ENCODE measurements at regions not wholly inside any gene's neighbourhood (a gene's known extent, or its start where the extent isn't known, plus 50 kb on each side); places are given as distances from the start of the nearest gene placed in this dataset.

DNA sequence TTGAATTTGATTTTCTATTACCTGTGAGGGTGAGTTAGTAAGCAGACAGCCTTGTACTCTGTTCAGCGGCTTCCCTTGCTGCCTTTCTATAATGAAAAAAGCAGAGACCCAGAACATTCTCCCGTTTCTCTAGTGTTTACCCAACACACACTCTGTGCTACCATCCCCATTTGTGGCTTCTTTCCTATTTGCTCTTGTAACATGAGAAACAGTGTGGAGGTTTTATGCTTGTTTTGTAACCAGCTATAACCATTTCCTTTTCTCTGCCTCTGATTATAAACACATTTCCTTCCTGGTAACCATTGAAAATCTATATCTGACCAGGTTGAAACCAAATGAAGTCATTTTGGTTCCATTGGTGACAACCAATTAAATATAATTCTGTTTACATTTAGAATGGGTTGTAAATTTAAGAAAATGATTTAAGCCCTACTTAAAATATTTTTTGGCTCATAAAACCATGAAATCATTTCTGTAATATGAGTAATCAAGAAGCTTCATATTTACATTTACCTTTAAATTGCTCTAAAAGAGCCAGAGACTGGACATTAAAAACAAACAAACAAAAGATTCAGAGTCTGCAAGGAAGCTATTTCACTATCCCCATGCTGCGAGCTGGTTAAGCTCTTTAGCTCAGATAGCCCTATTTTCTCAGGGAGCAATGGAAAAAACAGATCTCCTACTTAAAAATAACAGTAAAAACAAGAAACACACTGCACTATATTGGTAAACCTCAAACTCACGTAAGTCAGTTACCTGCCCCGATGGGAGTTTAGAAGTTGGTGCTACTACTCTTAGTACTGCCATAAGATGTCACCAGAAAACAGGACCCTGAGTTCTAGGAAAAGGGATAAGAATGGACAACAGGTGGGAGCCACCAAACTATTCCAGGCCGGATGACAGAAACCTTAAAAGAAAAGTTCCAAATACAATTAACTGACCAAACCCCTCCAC is 206.5 kb upstream of the EEA1 start (continued):
- TF ChIP-seq, protein P1, sequence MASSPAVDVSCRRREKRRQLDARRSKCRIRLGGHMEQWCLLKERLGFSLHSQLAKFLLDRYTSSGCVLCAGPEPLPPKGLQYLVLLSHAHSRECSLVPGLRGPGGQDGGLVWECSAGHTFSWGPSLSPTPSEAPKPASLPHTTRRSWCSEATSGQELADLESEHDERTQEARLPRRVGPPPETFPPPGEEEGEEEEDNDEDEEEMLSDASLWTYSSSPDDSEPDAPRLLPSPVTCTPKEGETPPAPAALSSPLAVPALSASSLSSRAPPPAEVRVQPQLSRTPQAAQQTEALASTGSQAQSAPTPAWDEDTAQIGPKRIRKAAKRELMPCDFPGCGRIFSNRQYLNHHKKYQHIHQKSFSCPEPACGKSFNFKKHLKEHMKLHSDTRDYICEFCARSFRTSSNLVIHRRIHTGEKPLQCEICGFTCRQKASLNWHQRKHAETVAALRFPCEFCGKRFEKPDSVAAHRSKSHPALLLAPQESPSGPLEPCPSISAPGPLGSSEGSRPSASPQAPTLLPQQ (tag by site-specific recombination; IDR thresholded peaks at IDR 0.05): no peak
- TF ChIP-seq ZNF670 (tag by site-specific recombination; IDR thresholded peaks at IDR 0.05; ENCODE audit: low read depth) (no peak), ZNF140 (tag by site-specific recombination; IDR thresholded peaks at IDR 0.05) (no peak), ZIC2 (tag by site-specific recombination; IDR thresholded peaks at IDR 0.05) (no peak), ZNF76 (tag by site-specific recombination; IDR thresholded peaks at IDR 0.05; ENCODE audit: borderline replicate concordance, low read depth) (no peak), ZNF266 (tag by site-specific recombination; IDR thresholded peaks at IDR 0.05; ENCODE audit: low read depth) (no peak), ZNF121 (tag by site-specific recombination; IDR thresholded peaks at IDR 0.05) (no peak), ZNF280C (tag by site-specific recombination; IDR thresholded peaks at IDR 0.05) (no peak), IKZF3 (tag by site-specific recombination; IDR thresholded peaks at IDR 0.05) (0 out of 2 replicates have a peak, but pooled peaks have one; percentile 11), OVOL3 (tag by site-specific recombination; IDR thresholded peaks at IDR 0.05) (0 out of 2 replicates have a peak, but pooled peaks have one; percentile 20), ZNF521 (tag by site-specific recombination; IDR thresholded peaks at IDR 0.05) (no peak), TRIM28 (IDR thresholded peaks at IDR 0.05; ENCODE audit: borderline replicate concordance, low read length) (peak; percentile 79; the same call in 1 of the 2 replicates), ZNF202 (tag by site-specific recombination; IDR thresholded peaks at IDR 0.05; ENCODE audit: borderline replicate concordance) (no peak), ZNF658 (tag by site-specific recombination; IDR thresholded peaks at IDR 0.05) (no peak), PBX3 (CRISPR knock-in tag; IDR thresholded peaks at IDR 0.05) (no peak), RBAK (tag by site-specific recombination; IDR thresholded peaks at IDR 0.05) (no peak), REPIN1 (tag by site-specific recombination; IDR thresholded peaks at IDR 0.05; ENCODE audit: low read depth) (no peak), ZNF560 (tag by site-specific recombination; IDR thresholded peaks at IDR 0.05; ENCODE audit: borderline replicate concordance) (no peak), GLIS2 (tag by site-specific recombination; IDR thresholded peaks at IDR 0.05) (no peak), KLF1 (tag by site-specific recombination; IDR thresholded peaks at IDR 0.05) (no peak), ZNF157 (tag by site-specific recombination; IDR thresholded peaks at IDR 0.05) (no peak), PATZ1 (tag by site-specific recombination; IDR thresholded peaks at IDR 0.05) (no peak)
- TF ChIP-seq, protein P2, sequence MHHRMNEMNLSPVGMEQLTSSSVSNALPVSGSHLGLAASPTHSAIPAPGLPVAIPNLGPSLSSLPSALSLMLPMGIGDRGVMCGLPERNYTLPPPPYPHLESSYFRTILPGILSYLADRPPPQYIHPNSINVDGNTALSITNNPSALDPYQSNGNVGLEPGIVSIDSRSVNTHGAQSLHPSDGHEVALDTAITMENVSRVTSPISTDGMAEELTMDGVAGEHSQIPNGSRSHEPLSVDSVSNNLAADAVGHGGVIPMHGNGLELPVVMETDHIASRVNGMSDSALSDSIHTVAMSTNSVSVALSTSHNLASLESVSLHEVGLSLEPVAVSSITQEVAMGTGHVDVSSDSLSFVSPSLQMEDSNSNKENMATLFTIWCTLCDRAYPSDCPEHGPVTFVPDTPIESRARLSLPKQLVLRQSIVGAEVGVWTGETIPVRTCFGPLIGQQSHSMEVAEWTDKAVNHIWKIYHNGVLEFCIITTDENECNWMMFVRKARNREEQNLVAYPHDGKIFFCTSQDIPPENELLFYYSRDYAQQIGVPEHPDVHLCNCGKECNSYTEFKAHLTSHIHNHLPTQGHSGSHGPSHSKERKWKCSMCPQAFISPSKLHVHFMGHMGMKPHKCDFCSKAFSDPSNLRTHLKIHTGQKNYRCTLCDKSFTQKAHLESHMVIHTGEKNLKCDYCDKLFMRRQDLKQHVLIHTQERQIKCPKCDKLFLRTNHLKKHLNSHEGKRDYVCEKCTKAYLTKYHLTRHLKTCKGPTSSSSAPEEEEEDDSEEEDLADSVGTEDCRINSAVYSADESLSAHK (tag by site-specific recombination; IDR thresholded peaks at IDR 0.05): no peak
- TF ChIP-seq, protein P3, sequence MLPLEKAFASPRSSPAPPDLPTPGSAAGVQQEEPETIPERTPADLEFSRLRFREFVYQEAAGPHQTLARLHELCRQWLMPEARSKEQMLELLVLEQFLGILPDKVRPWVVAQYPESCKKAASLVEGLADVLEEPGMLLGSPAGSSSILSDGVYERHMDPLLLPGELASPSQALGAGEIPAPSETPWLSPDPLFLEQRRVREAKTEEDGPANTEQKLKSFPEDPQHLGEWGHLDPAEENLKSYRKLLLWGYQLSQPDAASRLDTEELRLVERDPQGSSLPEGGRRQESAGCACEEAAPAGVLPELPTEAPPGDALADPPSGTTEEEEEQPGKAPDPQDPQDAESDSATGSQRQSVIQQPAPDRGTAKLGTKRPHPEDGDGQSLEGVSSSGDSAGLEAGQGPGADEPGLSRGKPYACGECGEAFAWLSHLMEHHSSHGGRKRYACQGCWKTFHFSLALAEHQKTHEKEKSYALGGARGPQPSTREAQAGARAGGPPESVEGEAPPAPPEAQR (tag by site-specific recombination; IDR thresholded peaks at IDR 0.05): no peak
- TF ChIP-seq, protein P4, sequence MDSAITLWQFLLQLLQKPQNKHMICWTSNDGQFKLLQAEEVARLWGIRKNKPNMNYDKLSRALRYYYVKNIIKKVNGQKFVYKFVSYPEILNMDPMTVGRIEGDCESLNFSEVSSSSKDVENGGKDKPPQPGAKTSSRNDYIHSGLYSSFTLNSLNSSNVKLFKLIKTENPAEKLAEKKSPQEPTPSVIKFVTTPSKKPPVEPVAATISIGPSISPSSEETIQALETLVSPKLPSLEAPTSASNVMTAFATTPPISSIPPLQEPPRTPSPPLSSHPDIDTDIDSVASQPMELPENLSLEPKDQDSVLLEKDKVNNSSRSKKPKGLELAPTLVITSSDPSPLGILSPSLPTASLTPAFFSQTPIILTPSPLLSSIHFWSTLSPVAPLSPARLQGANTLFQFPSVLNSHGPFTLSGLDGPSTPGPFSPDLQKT (IDR thresholded peaks at IDR 0.05; ENCODE audit: borderline replicate concordance, low read depth, low read length): no peak

Data from HEK293 (cell line).